RPMI8226 (cell line): ENCODE measurements at regions not wholly inside any gene's neighbourhood (a gene's known extent, or its start where the extent isn't known, plus 50 kb on each side); places are given as distances from the start of the nearest gene placed in this dataset.

Source experiments
- DNase-seq: peaks from one replicate; pipeline ENCODE4 v3.0.0-alpha.2; 2015

DNA sequence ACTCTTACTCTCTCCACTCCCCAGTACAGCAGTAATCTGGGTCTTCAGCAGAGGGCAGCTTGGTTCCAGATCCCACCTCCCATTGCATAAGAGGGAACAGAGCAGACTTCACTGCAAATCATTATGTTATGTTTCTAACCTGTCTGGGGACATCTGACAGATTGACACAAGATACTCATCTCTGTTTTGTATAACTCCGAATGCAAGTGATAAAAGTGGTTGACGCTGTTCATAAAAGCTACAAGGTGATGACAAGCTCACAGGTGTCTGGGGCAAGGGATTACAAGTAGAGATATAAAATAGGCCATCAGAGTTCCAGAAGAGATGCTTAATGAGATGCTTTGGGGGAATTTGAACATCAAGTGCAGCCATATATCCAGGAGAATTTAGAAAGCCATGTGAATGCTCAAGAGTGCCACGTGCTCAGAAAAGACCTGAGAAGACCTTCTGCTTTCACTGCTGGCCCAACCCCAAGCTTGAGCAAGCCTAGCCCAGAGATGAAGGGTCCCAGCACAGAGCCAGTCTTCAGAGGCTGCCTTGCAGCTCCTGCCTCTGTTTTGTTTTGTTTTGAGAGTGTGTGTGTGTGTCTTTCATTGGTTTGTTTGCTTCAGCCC, 80.6 kb downstream of the VSTM2A start:
- no peak for DNase-seq
